Ishikawa (cell line): ENCODE measurements at regions not wholly inside any gene's neighbourhood (a gene's known extent, or its start where the extent isn't known, plus 50 kb on each side); places are given as distances from the start of the nearest gene placed in this dataset.

Source experiments
- CEBPB ChIP-seq: IDR thresholded peaks from 2 replicates; pipeline ENCODE4 v1.6.1; 2012
- CREB1 ChIP-seq: IDR thresholded peaks from 2 replicates; pipeline ENCODE4 v1.6.1; 2012; ENCODE audit warnings: low read depth
- EGR1 ChIP-seq: IDR thresholded peaks from 2 replicates; pipeline ENCODE4 v1.6.1; 2012
- EP300 ChIP-seq: IDR thresholded peaks from 2 replicates; pipeline ENCODE4 v1.6.1; 2012; ENCODE audit warnings: borderline replicate concordance
- FOXM1 ChIP-seq: IDR thresholded peaks from 2 replicates; pipeline ENCODE4 v1.6.1; 2012; ENCODE audit warnings: low read depth, borderline replicate concordance
- MAX ChIP-seq: IDR thresholded peaks from 2 replicates; pipeline ENCODE4 v1.6.1; 2012
- NFIC ChIP-seq: IDR thresholded peaks from 2 replicates; pipeline ENCODE4 v1.6.1; 2012
- RAD21 ChIP-seq: IDR thresholded peaks from 2 replicates; pipeline ENCODE4 v1.6.1; 2012; ENCODE audit warnings: low read depth
- REST ChIP-seq: IDR thresholded peaks from 2 replicates; pipeline ENCODE4 v1.6.1; 2012; ENCODE audit warnings: low read depth, mild to moderate bottlenecking
- TAF1 ChIP-seq: IDR thresholded peaks from 2 replicates; pipeline ENCODE4 v1.6.1; 2012; ENCODE audit warnings: low read depth, mild to moderate bottlenecking
- TCF12 ChIP-seq: IDR thresholded peaks from 2 replicates; pipeline ENCODE4 v1.6.1; 2012; ENCODE audit warnings: low read depth
- TEAD4 ChIP-seq: IDR thresholded peaks from 2 replicates; pipeline ENCODE4 v1.6.1; 2012
- USF1 ChIP-seq: IDR thresholded peaks from 2 replicates; pipeline ENCODE4 v1.6.1; 2012
- YY1 ChIP-seq: IDR thresholded peaks from 2 replicates; pipeline ENCODE4 v1.6.1; 2012; ENCODE audit warnings: low read depth
- ZBTB7A ChIP-seq: IDR thresholded peaks from 2 replicates; pipeline ENCODE4 v1.6.1; 2012; ENCODE audit warnings: low read depth

GRCh38 chr12:72082986-72083820, 144.6 kb downstream of the TPH2 start:
- TF ChIP-seq MAX, result no peak
- TF ChIP-seq USF1, result no peak
- no peak for TF ChIP-seq YY1

GRCh38 chr12:72084061-72084460, 145.4 kb downstream of the TPH2 start:
- TF ChIP-seq TAF1, result no peak
- no peak for TF ChIP-seq RAD21
- TF ChIP-seq YY1, result no peak
- no peak for TF ChIP-seq CREB1
- no peak for TF ChIP-seq NFIC
- TF ChIP-seq CEBPB, result no peak
- no peak for TF ChIP-seq USF1
- TF ChIP-seq EGR1, result no peak
- TF ChIP-seq TCF12, result no peak
- TF ChIP-seq TEAD4, result no peak
- TF ChIP-seq ZBTB7A, result no peak
- no peak for TF ChIP-seq EP300
- TF ChIP-seq MAX, result no peak
- TF ChIP-seq FOXM1, result no peak
- TF ChIP-seq REST, result no peak

- TF ChIP-seq YY1 (no peak), TEAD4 (no peak), CREB1 (no peak), MAX (no peak), EP300 (no peak), EGR1 (no peak), REST (no peak), NFIC (no peak), CEBPB (no peak), USF1 (no peak), TCF12 (no peak), FOXM1 (no peak), ZBTB7A (no peak), RAD21 (no peak), TAF1 (no peak)
Observed at GRCh38 chr12:72084880-72085279, 146.2 kb downstream of the TPH2 start.

GRCh38 chr12:72089678-72090077, 151.0 kb downstream of the TPH2 start:
- no peak for TF ChIP-seq RAD21
- no peak for TF ChIP-seq ZBTB7A
- no peak for TF ChIP-seq REST
- no peak for TF ChIP-seq TEAD4
- no peak for TF ChIP-seq MAX
- no peak for TF ChIP-seq EGR1
- TF ChIP-seq NFIC, result no peak
- no peak for TF ChIP-seq YY1
